Activated CD8-positive, alpha-beta memory T cell treated with anti-CD3 and anti-CD28 coated beads, Interleukin-2, amount 50 U/mL, for 1 hour (primary cell): ENCODE measurements at regions not wholly inside any gene's neighbourhood (a gene's known extent, or its start where the extent isn't known, plus 50 kb on each side); places are given as distances from the start of the nearest gene placed in this dataset.

ENCODE experiments used
- DNase-seq: peaks from one replicate; pipeline ENCODE4 v3.0.0-alpha.2; 2020; ENCODE audit errors: extremely low read depth

GRCh38 chr9:126152622-126153362, 173.8 kb upstream of the MVB12B start:
- no peak for DNase-seq

GRCh38 chr9:126153382-126153781, 173.2 kb upstream of the MVB12B start:
- no peak for DNase-seq

DNA sequence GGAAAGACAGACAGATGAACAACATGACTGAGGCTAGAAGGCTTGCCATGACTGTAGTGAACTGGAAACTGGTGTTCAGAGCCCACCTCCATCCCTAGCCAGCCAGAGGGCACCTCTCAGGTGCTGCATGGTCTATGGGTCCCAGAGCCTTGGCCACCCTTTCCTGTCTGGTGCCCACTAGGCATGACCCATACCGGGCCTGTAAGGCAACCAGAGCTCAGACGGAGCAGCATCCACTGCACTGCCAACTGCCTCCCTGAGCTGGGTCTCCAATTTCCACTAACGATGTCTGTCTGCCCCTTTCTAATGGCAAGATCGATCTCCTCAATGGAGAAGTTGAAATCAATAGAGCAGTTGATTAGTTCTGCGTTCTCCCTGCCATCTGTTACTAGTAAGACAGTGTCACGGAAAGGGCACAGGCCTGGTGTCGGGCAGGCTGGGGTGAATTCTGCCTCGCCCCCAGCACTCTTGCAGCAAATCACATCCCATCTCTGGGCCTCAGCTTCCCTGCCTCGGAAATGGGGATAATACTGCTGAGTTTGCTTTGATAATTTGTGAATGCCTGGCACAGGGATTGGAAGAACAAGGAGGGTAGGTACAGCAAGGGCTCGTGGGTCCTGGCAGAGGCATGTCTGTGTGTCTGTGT, 172.3 kb upstream of the MVB12B start:
- no peak for DNase-seq

- no peak for DNase-seq
These were observed 171.8 kb upstream of the MVB12B start for GRCh38 chr9:126154869-126155268.

GRCh38 chr9:126155756-126156664, 170.6 kb upstream of the MVB12B start:
- DNase-seq = no peak

DNA sequence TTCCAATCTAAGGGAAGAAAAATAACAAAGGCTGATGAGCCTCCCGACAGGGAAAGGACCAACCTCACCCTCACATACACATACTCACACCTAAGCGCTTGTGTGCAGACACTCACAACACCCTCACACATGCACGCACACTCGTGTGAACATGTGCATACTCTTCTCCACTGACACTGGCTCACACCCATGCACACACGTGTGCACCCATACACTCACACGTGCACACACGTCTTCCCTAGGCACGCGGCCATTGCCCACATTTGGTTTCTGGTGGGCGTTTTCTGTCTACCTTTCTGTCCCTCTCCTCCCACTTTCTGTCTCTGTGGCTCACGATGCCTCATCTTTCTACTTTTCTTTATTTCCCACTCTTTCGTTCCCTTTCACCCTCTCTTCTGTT, 169.7 kb upstream of the MVB12B start:
- DNase-seq = no peak

- no peak for DNase-seq
These were observed 169.2 kb upstream of the MVB12B start for GRCh38 chr9:126157423-126157822.

GRCh38 chr9:126157826-126158587, 168.6 kb upstream of the MVB12B start:
- DNase-seq = no peak

DNA sequence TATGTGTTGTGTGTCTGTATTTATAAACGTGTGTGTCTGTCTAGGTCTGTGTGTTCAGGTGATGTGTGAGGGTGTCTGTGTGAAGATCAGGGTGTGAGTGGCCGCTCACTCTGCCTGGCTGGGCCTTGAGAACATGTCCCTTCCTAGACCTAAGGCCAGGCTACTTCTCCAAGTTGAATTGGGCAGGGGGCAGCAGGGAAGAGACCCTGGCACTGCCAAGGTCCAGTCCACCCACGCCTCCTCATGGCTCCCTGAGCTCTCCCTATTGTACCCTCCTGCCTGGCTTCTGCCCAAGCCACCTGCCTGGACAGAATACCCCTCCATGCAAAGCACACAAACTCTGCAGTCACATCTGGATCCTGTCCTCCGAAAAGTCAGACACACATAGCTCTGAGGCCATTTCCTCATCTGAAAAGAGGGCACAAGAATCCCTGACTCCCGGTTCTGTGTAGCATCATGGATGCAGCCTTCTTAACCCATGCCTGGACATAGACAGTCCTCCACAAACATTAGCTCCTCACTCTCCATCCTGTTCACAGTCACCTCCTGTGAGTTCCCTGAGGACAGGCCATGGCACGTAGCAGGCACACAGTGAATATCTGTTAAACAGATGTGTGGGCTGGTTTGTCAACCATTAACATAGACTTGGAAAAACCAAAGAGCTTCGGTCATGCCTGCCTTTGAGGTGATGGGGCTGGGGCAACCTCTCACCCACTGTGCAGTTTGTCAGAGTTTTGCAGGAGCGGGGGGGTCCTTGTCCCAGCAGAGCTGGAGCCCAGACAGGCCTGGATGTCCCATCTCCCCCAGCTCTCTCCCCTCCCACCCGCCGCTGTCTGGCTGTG, 167.8 kb upstream of the MVB12B start:
- no peak for DNase-seq

- no peak for DNase-seq
These were observed 167.1 kb upstream of the MVB12B start for GRCh38 chr9:126159430-126160060.

DNA sequence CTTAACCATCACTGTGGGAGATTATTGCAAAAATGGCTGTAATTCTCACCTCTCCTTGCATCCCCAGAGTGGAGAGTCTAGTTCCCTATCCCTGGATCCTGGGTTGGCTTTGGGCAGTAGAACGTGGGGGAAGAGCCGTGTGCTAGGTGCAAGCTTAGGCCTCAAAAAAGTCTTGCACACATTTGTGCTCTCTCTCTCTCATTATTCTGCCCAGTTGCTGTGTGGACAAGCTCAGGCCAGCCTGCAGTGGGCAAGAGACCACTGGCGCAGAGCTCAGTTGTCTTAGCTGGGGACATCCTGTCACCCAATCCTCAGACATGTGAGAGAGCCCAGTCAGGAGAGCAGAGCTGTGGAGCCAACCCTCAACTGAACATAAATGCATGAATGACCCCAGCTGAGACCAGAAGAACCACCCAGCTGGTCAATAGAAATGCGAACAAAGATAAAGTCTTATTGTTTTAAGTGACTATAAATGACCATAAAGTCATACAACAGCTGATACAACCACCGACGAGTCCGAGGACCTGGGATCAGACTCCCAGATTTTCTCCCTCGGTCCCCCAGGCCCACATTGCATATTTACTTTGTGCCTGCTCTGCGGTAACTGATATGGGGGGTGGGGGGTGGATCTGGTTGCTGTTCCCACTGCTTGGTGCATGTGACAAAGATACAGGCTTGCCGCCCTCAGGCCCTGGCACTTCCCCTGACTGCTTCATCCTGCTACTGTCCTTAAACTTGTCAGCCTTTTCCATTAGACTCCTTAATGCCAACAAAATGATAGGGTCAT, 166.4 kb upstream of the MVB12B start:
- DNase-seq = no peak

DNA sequence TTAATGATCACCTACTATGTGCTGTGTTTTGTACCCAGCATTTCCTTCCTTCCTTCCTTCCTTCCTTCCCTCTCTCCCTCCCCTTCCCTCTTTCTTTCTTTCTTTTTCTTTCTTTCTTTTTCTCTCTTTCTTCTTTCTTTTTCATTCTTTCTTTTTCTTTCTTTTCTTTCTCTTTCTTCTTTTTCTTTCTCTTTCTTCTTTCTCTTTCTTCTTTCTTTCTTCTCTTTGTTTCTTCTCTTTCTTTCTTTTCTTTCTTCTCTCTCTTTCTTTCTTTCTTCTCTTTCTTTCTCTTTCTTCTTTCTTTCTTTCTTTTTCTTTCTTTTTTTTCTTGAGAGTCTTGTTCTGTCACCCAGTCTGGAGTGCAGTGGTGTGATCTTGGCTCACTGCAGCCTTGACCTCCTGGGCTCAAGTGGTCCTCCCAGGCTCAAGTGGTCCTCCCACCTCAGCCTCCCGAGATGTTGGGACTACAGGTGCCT, 165.7 kb upstream of the MVB12B start:
- DNase-seq = no peak

- DNase-seq = no peak
These were observed 163.8 kb upstream of the MVB12B start for GRCh38 chr9:126162611-126163381.

GRCh38 chr9:126164796-126165525, 161.7 kb upstream of the MVB12B start:
- no peak for DNase-seq

DNA sequence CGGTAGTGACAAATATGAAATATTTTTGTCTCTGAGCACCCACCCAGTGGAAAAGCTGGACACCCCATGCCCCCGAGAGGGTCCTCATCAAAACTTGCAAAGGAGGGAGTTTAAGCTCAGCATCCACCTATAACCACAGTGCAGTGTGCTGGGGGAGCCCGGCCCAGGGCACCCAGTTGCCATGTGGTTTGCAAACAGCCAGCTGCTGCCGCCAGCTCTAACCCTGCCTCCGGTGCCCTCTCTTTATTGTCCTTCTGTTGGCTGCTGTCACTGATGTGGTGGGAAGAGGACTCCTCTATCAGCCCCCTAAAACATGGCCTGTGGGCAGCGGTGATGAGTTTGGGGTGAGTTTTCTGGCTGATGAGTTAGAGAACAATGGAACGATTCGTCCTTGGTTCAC, 160.9 kb upstream of the MVB12B start:
- no peak for DNase-seq

GRCh38 chr9:126166291-126166690, 160.3 kb upstream of the MVB12B start:
- no peak for DNase-seq

DNA sequence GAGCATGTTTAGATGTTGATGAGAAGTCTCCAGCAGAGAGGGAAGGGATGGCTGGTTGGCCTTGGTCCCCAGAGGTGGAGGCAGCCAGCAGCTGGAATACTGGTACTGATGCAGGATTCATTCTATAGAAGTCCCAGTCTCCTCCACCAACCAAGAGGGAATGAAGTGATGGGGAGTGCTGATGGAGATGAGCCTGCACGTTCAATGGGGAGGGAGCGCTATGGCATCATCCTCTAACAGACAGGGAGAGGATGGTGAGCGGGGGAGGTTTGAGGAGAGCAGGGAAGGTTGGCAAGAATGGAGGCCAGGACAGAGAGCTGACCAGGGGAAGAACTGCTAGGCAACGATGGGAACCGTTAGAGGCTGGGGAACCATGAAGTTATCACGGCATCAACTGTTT, 159.8 kb upstream of the MVB12B start:
- DNase-seq = no peak

GRCh38 chr9:126169736-126170135, 156.9 kb upstream of the MVB12B start:
- DNase-seq = no peak
